Large intestine (tissue), 3 donors: ENCODE measurements at regions not wholly inside any gene's neighbourhood (a gene's known extent, or its start where the extent isn't known, plus 50 kb on each side); places are given as distances from the start of the nearest gene placed in this dataset.
A peak's percentile ranks its signal among the peaks of the same experiment; 100 is the strongest.
"Not testable (repeated sequence)": the region's sequence is repeated elsewhere in the genome, so short reads cannot be mapped to it uniquely, and the experiment has no call there.

ENCODE experiments used
- DNase-seq, 2 donors: peaks; one replicate each; pipeline versions ENCODE4 v3.0.0 to v3.0.0-alpha.2; 2013
- H3K27ac ChIP-seq: one replicate; pipeline ENCODE4 v1.5.1; 2013; ENCODE audit warnings: low read length
- H3K27me3 ChIP-seq: 2 replicates; pipeline ENCODE4 v1.6.1; 2013; ENCODE audit warnings: low read length; ENCODE audit not compliant: control insufficient read depth, insufficient read depth
- H3K36me3 ChIP-seq: 2 replicates; pipeline ENCODE4 v1.6.1; 2013; ENCODE audit warnings: low read length; ENCODE audit not compliant: control insufficient read depth, insufficient read depth
- H3K4me1 ChIP-seq: one replicate; pipeline ENCODE4 v1.6.1; 2013; ENCODE audit warnings: low read length; ENCODE audit not compliant: control insufficient read depth, insufficient read depth
- H3K4me3 ChIP-seq: one replicate; pipeline ENCODE4 v1.5.1; 2013; ENCODE audit warnings: low read length
- H3K9me3 ChIP-seq: one replicate; pipeline ENCODE4 v1.6.1; 2013; ENCODE audit warnings: mild to moderate bottlenecking, low read depth, low read length, moderate library complexity; ENCODE audit not compliant: control insufficient read depth
- WGBS: methylation state at CpG from one replicate; pipeline ENCODE4 v1.1.5; 2013; ENCODE audit warnings: low lambda C conversion rate; ENCODE audit not compliant: insufficient coverage; 5-methylcytosine and 5-hydroxymethylcytosine counted together

GRCh38 chr6:21754891-21755290 is 161.3 kb downstream of the SOX4 start:
- H3K27me3 ChIP-seq: no peaks in the 10 kb centered on the region
- no peaks in the 10 kb centered on the region for H3K36me3 ChIP-seq
- H3K27ac ChIP-seq: no peak overlapping the region
- no peaks in the 10 kb centered on the region for H3K9me3 ChIP-seq
- no peaks in the 10 kb centered on the region for H3K4me1 ChIP-seq
- no peak overlapping the region for H3K4me3 ChIP-seq
- DNase-seq: no peak
- no CpG with 5 or more reads among the region's 5 CpGs for WGBS

GRCh38 chr6:21756487-21756886 is 162.9 kb downstream of the SOX4 start:
- Histone ChIP-seq H3K27me3 (no peaks in the 10 kb centered on the region), H3K36me3 (no peaks in the 10 kb centered on the region), H3K27ac (no peak overlapping the region), H3K4me1 (no peaks in the 10 kb centered on the region), H3K4me3 (no peak overlapping the region), H3K9me3 (peaks cover 7% of the 10 kb centered on the region)
- no peak for DNase-seq
- WGBS: 100% methylated on average over 1 of the region's 4 CpGs

GRCh38 chr6:21757392-21757791 is 163.8 kb downstream of the SOX4 start:
- not testable (repeated sequence) for H3K9me3 ChIP-seq, DNase-seq, H3K36me3 ChIP-seq, H3K27ac ChIP-seq, H3K27me3 ChIP-seq, H3K4me3 ChIP-seq, H3K4me1 ChIP-seq
- WGBS: no CpG with 5 or more reads among the region's 10 CpGs

GRCh38 chr6:21759721-21760120 is 166.2 kb downstream of the SOX4 start:
- no peak overlapping the region for H3K4me3 ChIP-seq
- WGBS: no CpG with 5 or more reads among the region's 5 CpGs
- DNase-seq: no peak
- no peaks in the 10 kb centered on the region for H3K27me3 ChIP-seq
- peaks cover 7% of the 10 kb centered on the region for H3K9me3 ChIP-seq
- no peaks in the 10 kb centered on the region for H3K4me1 ChIP-seq
- no peak overlapping the region for H3K27ac ChIP-seq
- H3K36me3 ChIP-seq: no peaks in the 10 kb centered on the region

- DNase-seq, H3K27ac ChIP-seq, H3K4me1 ChIP-seq, H3K36me3 ChIP-seq, H3K9me3 ChIP-seq, H3K4me3 ChIP-seq, H3K27me3 ChIP-seq: not testable (repeated sequence)
- no CpG with 5 or more reads among the region's 41 CpGs for WGBS
Observed at GRCh38 chr6:21761053-21761730, 167.6 kb downstream of the SOX4 start.

GRCh38 chr6:21764989-21765388 is 171.4 kb downstream of the SOX4 start:
- H3K36me3 ChIP-seq: no peaks in the 10 kb centered on the region
- peaks cover 8% of the 10 kb centered on the region for H3K4me1 ChIP-seq
- peaks cover 7% of the 10 kb centered on the region for H3K9me3 ChIP-seq
- H3K4me3 ChIP-seq: no peak overlapping the region
- no peaks in the 10 kb centered on the region for H3K27me3 ChIP-seq
- H3K27ac ChIP-seq: no peak overlapping the region
- 94% methylated on average over 2 of the region's 2 CpGs for WGBS
- DNase-seq: no peak

GRCh38 chr6:21767891-21768648 is 174.5 kb downstream of the SOX4 start:
- Histone ChIP-seq H3K27ac (no peak overlapping the region), H3K36me3 (no peaks in the 10 kb centered on the region), H3K4me1 (peaks cover 18% of the 10 kb centered on the region), H3K9me3 (no peaks in the 10 kb centered on the region), H3K27me3 (no peaks in the 10 kb centered on the region), H3K4me3 (no peak overlapping the region)
- WGBS: 95% methylated on average over 2 of the region's 3 CpGs
- DNase-seq: no peak

- Histone ChIP-seq H3K36me3 (no peaks in the 10 kb centered on the region), H3K9me3 (no peaks in the 10 kb centered on the region), H3K4me3 (no peak overlapping the region), H3K27me3 (no peaks in the 10 kb centered on the region), H3K4me1 (peaks cover 24% of the 10 kb centered on the region), H3K27ac (peak overlapping the region; percentile 12)
- peak in 1 of 2 donors; percentile 22 for DNase-seq
- WGBS: no CpG with 5 or more reads among the region's 2 CpGs
Observed at GRCh38 chr6:21769405-21769861, 175.9 kb downstream of the SOX4 start.

- Histone ChIP-seq H3K9me3 (no peaks in the 10 kb centered on the region), H3K36me3 (no peaks in the 10 kb centered on the region), H3K27ac (peak overlapping the region; percentile 12), H3K27me3 (no peaks in the 10 kb centered on the region), H3K4me3 (no peak overlapping the region), H3K4me1 (peaks cover 24% of the 10 kb centered on the region)
- DNase-seq: peak in 1 of 2 donors; percentile 36
Observed at GRCh38 chr6:21769968-21770367, 176.4 kb downstream of the SOX4 start.

- Histone ChIP-seq H3K4me3 (no peak overlapping the region), H3K27me3 (no peaks in the 10 kb centered on the region), H3K36me3 (no peaks in the 10 kb centered on the region), H3K27ac (no peak overlapping the region), H3K4me1 (peaks cover 24% of the 10 kb centered on the region), H3K9me3 (no peaks in the 10 kb centered on the region)
- no peak for DNase-seq
- WGBS: 85% methylated on average over 3 of the region's 4 CpGs
Observed at GRCh38 chr6:21771626-21772320, 178.2 kb downstream of the SOX4 start.
